ENCODE measurements at regions not wholly inside any gene's neighbourhood (a gene's known extent, or its start where the extent isn't known, plus 50 kb on each side); places are given as distances from the start of the nearest gene placed in this dataset.

DNA sequence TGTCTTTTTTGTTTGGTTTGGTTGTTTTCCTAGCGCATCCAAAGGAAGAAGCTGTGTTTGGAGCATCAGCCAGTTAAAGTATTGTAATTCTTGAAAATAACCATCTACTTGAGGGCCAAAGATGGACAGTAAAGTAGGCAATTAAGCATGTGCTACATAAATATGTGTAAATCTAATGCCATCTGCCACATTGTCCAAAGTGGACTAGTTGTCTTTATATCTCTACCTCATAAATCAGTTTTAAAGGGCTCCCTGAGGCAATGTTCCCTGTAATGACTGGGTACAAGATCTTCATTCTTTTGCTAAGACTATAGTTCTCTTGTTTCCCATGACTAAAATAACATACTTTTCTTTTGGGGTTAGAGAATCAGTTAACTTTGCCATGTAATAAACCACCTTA, 460.0 kb upstream of the RARB start:
- TF ChIP-seq POLR2A (IDR thresholded peaks at IDR 0.05): no peak
- TF ChIP-seq, protein P1, sequence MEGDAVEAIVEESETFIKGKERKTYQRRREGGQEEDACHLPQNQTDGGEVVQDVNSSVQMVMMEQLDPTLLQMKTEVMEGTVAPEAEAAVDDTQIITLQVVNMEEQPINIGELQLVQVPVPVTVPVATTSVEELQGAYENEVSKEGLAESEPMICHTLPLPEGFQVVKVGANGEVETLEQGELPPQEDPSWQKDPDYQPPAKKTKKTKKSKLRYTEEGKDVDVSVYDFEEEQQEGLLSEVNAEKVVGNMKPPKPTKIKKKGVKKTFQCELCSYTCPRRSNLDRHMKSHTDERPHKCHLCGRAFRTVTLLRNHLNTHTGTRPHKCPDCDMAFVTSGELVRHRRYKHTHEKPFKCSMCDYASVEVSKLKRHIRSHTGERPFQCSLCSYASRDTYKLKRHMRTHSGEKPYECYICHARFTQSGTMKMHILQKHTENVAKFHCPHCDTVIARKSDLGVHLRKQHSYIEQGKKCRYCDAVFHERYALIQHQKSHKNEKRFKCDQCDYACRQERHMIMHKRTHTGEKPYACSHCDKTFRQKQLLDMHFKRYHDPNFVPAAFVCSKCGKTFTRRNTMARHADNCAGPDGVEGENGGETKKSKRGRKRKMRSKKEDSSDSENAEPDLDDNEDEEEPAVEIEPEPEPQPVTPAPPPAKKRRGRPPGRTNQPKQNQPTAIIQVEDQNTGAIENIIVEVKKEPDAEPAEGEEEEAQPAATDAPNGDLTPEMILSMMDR (IDR thresholded peaks at IDR 0.05): no peak
- intact Hi-C loops (cut with DNase I; ENCODE audit: low total_unique reads): no loop called here

GRCh38 chr3:24972491-24972890, 455.6 kb upstream of the RARB start:
- intact Hi-C loops (cut with DNase I; ENCODE audit: low total_unique reads): no loop called here
- WGBS, 2 donors: 78 to 85% methylated on average over 1 of the region's 1 CpG
- TF ChIP-seq POLR2A (IDR thresholded peaks at IDR 0.05): no peak
- TF ChIP-seq, protein P1 (IDR thresholded peaks at IDR 0.05): no peak

More for the DNA sequence above, 460.0 kb upstream of the RARB start:
- no peak for DNase-seq
- H3K27me3 ChIP-seq: no peaks in the 10 kb centered on the region
- H3K36me3 ChIP-seq (ENCODE audit: low read depth, missing control alignments): no peaks in the 10 kb centered on the region
- no peak overlapping the region for H3K27ac ChIP-seq
- H3K4me3 ChIP-seq: no peak overlapping the region
- no peaks in the 10 kb centered on the region for H3K9me3 ChIP-seq
- WGBS, 2 donors: 94 to 96% methylated on average over 1 of the region's 1 CpG
- H3K4me1 ChIP-seq: no peaks in the 10 kb centered on the region

DNA sequence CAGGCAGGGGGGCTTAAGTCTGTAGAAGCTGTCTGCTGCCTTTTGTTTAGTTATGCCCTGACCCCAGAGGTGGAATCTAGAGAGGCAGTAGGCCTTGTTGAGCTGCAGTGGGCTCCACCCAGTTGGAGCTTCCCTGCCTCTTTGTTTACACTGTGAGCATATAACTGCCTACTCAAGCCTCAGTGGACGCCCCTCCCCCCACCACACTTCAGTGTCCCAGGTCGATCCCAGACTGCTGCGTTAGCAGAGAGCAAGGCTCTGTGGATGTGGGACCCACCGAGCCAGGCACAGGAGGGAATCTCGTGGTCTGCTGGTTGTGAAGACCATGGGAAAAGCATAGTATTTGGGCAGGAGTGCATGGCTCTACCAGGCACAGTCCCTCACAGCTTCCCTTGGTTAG, 446.8 kb upstream of the RARB start:
- no peaks in the 10 kb centered on the region for H3K9me3 ChIP-seq
- 96 to 100% methylated on average over 1 to 5 of the region's 5 CpGs for WGBS, 2 donors
- H3K4me3 ChIP-seq: no peak overlapping the region
- H3K36me3 ChIP-seq (ENCODE audit: low read depth, missing control alignments): no peaks in the 10 kb centered on the region
- TF ChIP-seq, protein P1 (IDR thresholded peaks at IDR 0.05): no peak
- TF ChIP-seq POLR2A (IDR thresholded peaks at IDR 0.05): no peak
- no peaks in the 10 kb centered on the region for H3K4me1 ChIP-seq
- no peak for DNase-seq
- no peak overlapping the region for H3K27ac ChIP-seq
- intact Hi-C loops (cut with DNase I; ENCODE audit: low total_unique reads): no loop called here
- H3K27me3 ChIP-seq: no peaks in the 10 kb centered on the region

More at GRCh38 chr3:24972491-24972890, 455.6 kb upstream of the RARB start:
- no peak for DNase-seq
- Histone ChIP-seq H3K27me3 (no peaks in the 10 kb centered on the region), H3K27ac (no peak overlapping the region), H3K9me3 (no peaks in the 10 kb centered on the region), H3K4me3 (no peak overlapping the region), H3K36me3 (ENCODE audit: low read depth, missing control alignments) (no peaks in the 10 kb centered on the region), H3K4me1 (no peaks in the 10 kb centered on the region)

DNA sequence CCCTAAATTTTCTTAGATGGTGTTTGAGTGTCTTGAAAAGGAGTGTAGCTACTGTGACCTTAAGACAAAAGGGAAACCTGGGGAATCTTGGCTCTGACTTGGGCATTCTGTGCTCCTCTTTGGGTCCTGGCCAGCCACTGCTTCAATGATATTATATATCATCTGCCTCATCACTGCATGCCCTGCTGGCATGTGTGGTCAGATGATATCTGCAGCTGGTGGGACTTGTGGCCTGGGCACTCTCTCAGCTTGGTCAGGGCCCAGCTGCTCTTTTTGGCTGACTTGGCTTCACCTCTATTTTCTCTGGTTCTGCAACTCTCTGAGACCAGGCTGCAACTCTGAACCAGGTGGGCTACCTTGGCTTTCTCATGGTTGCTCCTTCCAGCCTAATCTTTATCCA, 446.1 kb upstream of the RARB start:
- H3K9me3 ChIP-seq: no peaks in the 10 kb centered on the region
- no peaks in the 10 kb centered on the region for H3K36me3 ChIP-seq (ENCODE audit: low read depth, missing control alignments)
- no peak overlapping the region for H3K27ac ChIP-seq
- no peaks in the 10 kb centered on the region for H3K4me1 ChIP-seq
- intact Hi-C loops (cut with DNase I; ENCODE audit: low total_unique reads): no loop called here
- DNase-seq: no peak
- TF ChIP-seq, protein P1 (IDR thresholded peaks at IDR 0.05): no peak
- TF ChIP-seq POLR2A (IDR thresholded peaks at IDR 0.05): no peak
- H3K27me3 ChIP-seq: no peaks in the 10 kb centered on the region
- no peak overlapping the region for H3K4me3 ChIP-seq

DNA sequence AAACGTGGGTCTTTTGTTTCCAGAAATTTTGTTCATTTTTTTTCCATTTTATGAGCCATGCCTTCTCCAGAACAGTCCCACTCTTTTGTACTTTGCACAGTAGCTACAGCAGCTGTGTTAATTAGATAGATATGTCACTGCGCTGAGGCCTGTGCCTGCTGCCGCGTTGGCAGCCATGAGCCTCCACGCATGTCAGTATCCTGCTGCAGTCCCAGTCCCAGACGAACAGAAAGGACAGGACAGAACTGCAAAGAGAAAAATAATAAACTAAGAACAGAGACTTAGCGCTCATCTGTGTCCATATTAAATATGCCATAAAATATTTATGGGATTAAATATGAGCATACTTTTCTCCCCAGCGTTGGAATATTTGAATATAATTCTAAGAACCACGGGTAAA, 442.4 kb upstream of the RARB start:
- H3K9me3 ChIP-seq: no peaks in the 10 kb centered on the region
- H3K4me3 ChIP-seq: no peak overlapping the region
- H3K27ac ChIP-seq: no peak overlapping the region
- TF ChIP-seq, protein P1 (IDR thresholded peaks at IDR 0.05): no peak
- no peak for TF ChIP-seq POLR2A (IDR thresholded peaks at IDR 0.05)
- DNase-seq: no peak
- intact Hi-C loops (cut with DNase I; ENCODE audit: low total_unique reads): no loop called here
- H3K36me3 ChIP-seq (ENCODE audit: low read depth, missing control alignments): no peaks in the 10 kb centered on the region
- 71% methylated on average over 9 of the region's 9 CpGs for WGBS, 2 donors
- no peaks in the 10 kb centered on the region for H3K4me1 ChIP-seq
- no peaks in the 10 kb centered on the region for H3K27me3 ChIP-seq

Data from testis (tissue), 2 donors.